ENCODE measurements at regions not wholly inside any gene's neighbourhood (a gene's known extent, or its start where the extent isn't known, plus 50 kb on each side); places are given as distances from the start of the nearest gene placed in this dataset.

DNA sequence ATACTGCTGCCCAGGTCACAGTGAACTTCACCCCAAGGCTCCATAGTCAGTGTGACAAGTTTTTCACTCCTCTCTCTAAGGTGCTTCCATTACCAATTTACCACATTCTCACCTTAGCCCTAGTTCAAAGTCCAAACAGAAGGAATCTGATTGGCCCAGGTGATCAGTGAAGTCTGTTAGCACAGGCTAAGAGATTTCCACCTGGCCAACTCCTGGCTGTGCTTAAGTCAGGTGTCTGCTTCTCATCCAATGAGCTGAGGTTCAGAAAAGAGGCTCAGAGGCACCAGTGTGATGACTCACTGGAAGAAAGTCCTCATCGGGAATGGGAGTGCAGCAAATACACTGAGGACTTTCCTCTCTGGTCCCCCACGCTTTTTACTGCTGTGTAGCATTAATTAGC, 164.4 kb upstream of the MGAT5 start:
- no peaks in the 10 kb centered on the region for H3K27me3 ChIP-seq (ENCODE audit: control insufficient read depth, insufficient read depth, low read length)
- no peaks in the 10 kb centered on the region for H3K9me1 ChIP-seq (ENCODE audit: insufficient read depth, low read length)
- no peak overlapping the region for H3K56ac ChIP-seq (ENCODE audit: extremely low read depth, insufficient read depth, low read length)
- H2AK9ac ChIP-seq (replicated peaks; ENCODE audit: low read depth, low read length, poor library complexity), result no peak overlapping the region
- H2BK20ac ChIP-seq (ENCODE audit: low read depth, low read length), result no peak overlapping the region
- H3K14ac ChIP-seq (replicated peaks; ENCODE audit: low read depth, low read length), result no peak overlapping the region
- ATAC-seq (ENCODE audit: low read depth) (no peak; the same call in 1 of the 2 replicates), DNase-seq (no peak)
- H3K27ac ChIP-seq (ENCODE audit: insufficient read depth, low read length), result no peak overlapping the region
- H2AK5ac ChIP-seq (ENCODE audit: low read depth, low read length), result no peak overlapping the region
- in situ Hi-C loops (cut with MboI; ENCODE audit: low sequenced_read_pairs) (loop anchor here (10.0 kb wide), 1 partner anchor 185 kb away; no protein-coding TSS in a partner anchor), dilution Hi-C loops (cut with HindIII; ENCODE audit: low sequenced_read_pairs, unreplicated experiment) (no loop called here), intact Hi-C loops (cut with micrococcal nuclease) (no loop called here)
- TF ChIP-seq RFX5 (IDR thresholded peaks at IDR 0.05; ENCODE audit: low read depth, low read length) (no peak), CEBPB (IDR thresholded peaks at IDR 0.05; ENCODE audit: low read depth, low read length) (no peak), FOS (IDR thresholded peaks at IDR 0.05; ENCODE audit: low read depth, low read length) (no peak)
- no peak overlapping the region for H2BK5ac ChIP-seq (ENCODE audit: low read depth, low read length, poor library complexity, severe bottlenecking)
- no peak overlapping the region for H3K4me3 ChIP-seq (ENCODE audit: insufficient read depth, low read depth, low read length)
- H3K9ac ChIP-seq (ENCODE audit: low read depth, low read length), result no peak overlapping the region
- H3K36me3 ChIP-seq (ENCODE audit: control insufficient read depth, insufficient read depth, low read length), result no peaks in the 10 kb centered on the region
- ChIA-PET CTCF (no interaction called here), POLR2A (ENCODE audit: unreplicated experiment) (no interaction called here)
- H4K5ac ChIP-seq (ENCODE audit: low read depth, low read length), result no peak overlapping the region
- no peak overlapping the region for H3K4me2 ChIP-seq (ENCODE audit: low read depth, low read length)
- H2BK15ac ChIP-seq (ENCODE audit: low read depth, low read length), result no peak overlapping the region
- H2AFZ ChIP-seq (replicated peaks; ENCODE audit: low read length, poor library complexity), result no peak overlapping the region
- no peaks in the 10 kb centered on the region for H3K4me1 ChIP-seq (ENCODE audit: control insufficient read depth, insufficient read depth, low read length)
- no peak overlapping the region for H4K91ac ChIP-seq (ENCODE audit: insufficient read depth, low read depth, low read length)
- H3K4ac ChIP-seq (ENCODE audit: low read depth, low read length), result no peak overlapping the region
- no peaks in the 10 kb centered on the region for H3K79me1 ChIP-seq (ENCODE audit: low read depth in 1 of 2, low read length in 2 of 2)
- no TSS peak for BruUV-seq (replicated peaks)
- H4K8ac ChIP-seq (ENCODE audit: low read depth in 2 of 2, low read length in 2 of 2), result no peak overlapping the region
- no peak overlapping the region for H2BK120ac ChIP-seq (ENCODE audit: low read depth, low read length)
- no peak overlapping the region for H3K18ac ChIP-seq (ENCODE audit: low read depth, low read length)
- 67% methylated on average over 1 of the region's 2 CpGs; no CpG with 5 or more reads in 1 of the 2 experiments for WGBS, 2 experiments (ENCODE audit: extremely low coverage in 2 of 2, insufficient read length in 1 of 2)
- H4K20me1 ChIP-seq (ENCODE audit: insufficient read depth, low read length), result no peaks in the 10 kb centered on the region
- no peaks in the 10 kb centered on the region for H3K9me3 ChIP-seq (ENCODE audit: control insufficient read depth, insufficient read depth, low read length)
- H3K23ac ChIP-seq (ENCODE audit: low read depth, low read length), result no peak overlapping the region
